HepG2 (cell line): ENCODE measurements at regions not wholly inside any gene's neighbourhood (a gene's known extent, or its start where the extent isn't known, plus 50 kb on each side); places are given as distances from the start of the nearest gene placed in this dataset.

ENCODE experiments used
- BCLAF1 ChIP-seq: fragments of 450-650 bp; IDR thresholded peaks from 2 replicates; pipeline ENCODE4 v1.6.1; 2017; ENCODE audit warnings: mild to moderate bottlenecking
- GATAD2A ChIP-seq: IDR thresholded peaks from 2 replicates; pipeline ENCODE4 v1.6.1; 2016
- SOX6 ChIP-seq, 2 experiments: fragments of 450-650 bp in 1 of 2; sonication (generic) in 1 of 2; formaldehyde crosslinking in 1 of 2; IDR thresholded peaks; 2 replicates each; pipeline versions ENCODE4 v1.4.0 to v1.6.1; 2017 to 2020; ENCODE audit warnings: antibody characterized with exemption in 1 of 2, mild to moderate bottlenecking in 1 of 2, missing genetic modification reagents in 1 of 2
- ZBED4 ChIP-seq: sonication (generic); formaldehyde crosslinking; IDR thresholded peaks from 2 replicates; pipeline ENCODE4 v1.4.0; 2020; ENCODE audit warnings: missing genetic modification reagents, borderline replicate concordance
- ZNF251 ChIP-seq: sonication (generic); formaldehyde crosslinking; IDR thresholded peaks from 2 replicates; pipeline ENCODE4 v1.9.0; 2021; ENCODE audit warnings: mild to moderate bottlenecking, missing genetic modification reagents
- TF ChIP-seq, protein P1 (sequence below): sonication (generic); formaldehyde crosslinking; IDR thresholded peaks from 2 replicates; pipeline ENCODE4 v1.5.0; 2020; ENCODE audit warnings: mild to moderate bottlenecking, missing genetic modification reagents

- TF ChIP-seq, protein P1, sequence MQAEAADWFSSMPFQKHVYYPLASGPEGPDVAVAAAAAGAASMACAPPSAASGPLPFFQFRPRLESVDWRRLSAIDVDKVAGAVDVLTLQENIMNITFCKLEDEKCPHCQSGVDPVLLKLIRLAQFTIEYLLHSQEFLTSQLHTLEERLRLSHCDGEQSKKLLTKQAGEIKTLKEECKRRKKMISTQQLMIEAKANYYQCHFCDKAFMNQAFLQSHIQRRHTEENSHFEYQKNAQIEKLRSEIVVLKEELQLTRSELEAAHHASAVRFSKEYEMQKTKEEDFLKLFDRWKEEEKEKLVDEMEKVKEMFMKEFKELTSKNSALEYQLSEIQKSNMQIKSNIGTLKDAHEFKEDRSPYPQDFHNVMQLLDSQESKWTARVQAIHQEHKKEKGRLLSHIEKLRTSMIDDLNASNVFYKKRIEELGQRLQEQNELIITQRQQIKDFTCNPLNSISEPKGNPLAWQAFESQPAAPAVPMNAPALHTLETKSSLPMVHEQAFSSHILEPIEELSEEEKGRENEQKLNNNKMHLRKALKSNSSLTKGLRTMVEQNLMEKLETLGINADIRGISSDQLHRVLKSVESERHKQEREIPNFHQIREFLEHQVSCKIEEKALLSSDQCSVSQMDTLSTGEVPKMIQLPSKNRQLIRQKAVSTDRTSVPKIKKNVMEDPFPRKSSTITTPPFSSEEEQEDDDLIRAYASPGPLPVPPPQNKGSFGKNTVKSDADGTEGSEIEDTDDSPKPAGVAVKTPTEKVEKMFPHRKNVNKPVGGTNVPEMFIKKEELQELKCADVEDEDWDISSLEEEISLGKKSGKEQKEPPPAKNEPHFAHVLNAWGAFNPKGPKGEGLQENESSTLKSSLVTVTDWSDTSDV (CRISPR knock-in tag): no peak
- TF ChIP-seq BCLAF1 (no peak), ZNF251 (CRISPR knock-in tag) (no peak), ZBED4 (no peak), GATAD2A (CRISPR knock-in tag) (peak; percentile 29; the same call in 1 of the 2 replicates), SOX6 (IDR thresholded peaks at IDR 0.05) (no peak), SOX6 (CRISPR knock-in tag; IDR thresholded peaks at IDR 0.05) (peak; percentile 32; the same call in 1 of the 2 replicates)
Observed at GRCh38 chr4:106775636-106776035, 260.5 kb downstream of the DKK2 start (continued).
